Hematopoietic multipotent progenitor cell treated with erythropoietin and hydrocortisone succinate and interleukin-3 and kit ligand, for 8 days (in vitro differentiated cells): ENCODE measurements at regions not wholly inside any gene's neighbourhood (a gene's known extent, or its start where the extent isn't known, plus 50 kb on each side); places are given as distances from the start of the nearest gene placed in this dataset.
"Not testable (repeated sequence)": the region's sequence is repeated elsewhere in the genome, so short reads cannot be mapped to it uniquely, and the experiment has no call there.

Experiments
- DNase-seq: peaks from one replicate; pipeline ENCODE4 v3.0.0-alpha.2; 2015

DNA sequence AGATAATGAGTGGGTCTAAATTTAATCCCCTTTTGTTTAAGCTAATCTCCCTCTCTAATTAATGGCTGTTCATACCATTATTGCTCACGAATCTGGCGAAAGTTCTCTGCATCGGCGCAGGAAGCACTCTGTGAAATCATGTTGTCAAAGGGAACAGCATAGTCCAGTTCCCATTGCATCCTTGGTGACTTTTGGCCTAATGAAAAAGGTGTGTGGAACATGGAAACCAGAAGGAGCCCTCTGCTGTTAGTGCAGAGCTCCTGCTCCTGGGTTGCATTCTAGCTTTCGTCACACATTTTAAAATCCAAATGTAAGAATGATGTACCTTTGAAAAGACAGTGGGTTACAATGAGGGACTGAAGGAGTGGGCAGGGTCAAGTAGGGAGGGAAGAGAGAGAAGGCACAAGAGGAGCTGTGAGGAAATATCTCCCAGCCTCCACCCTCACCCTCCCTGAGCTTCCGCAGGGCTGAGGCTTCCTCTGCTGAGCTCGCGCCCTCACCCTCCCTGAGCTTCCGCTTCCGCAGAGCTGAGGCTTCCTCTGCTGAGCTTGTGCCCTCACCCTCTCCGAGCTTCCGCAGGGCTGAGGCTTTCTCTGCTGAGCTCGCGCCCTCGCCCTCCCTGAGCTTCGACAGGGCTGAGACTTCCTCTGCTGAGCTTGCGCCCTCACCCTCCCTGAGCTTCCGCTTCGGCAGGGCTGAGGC lies 754.3 kb upstream of the TPTE start:
- DNase-seq = not testable (repeated sequence)

DNA sequence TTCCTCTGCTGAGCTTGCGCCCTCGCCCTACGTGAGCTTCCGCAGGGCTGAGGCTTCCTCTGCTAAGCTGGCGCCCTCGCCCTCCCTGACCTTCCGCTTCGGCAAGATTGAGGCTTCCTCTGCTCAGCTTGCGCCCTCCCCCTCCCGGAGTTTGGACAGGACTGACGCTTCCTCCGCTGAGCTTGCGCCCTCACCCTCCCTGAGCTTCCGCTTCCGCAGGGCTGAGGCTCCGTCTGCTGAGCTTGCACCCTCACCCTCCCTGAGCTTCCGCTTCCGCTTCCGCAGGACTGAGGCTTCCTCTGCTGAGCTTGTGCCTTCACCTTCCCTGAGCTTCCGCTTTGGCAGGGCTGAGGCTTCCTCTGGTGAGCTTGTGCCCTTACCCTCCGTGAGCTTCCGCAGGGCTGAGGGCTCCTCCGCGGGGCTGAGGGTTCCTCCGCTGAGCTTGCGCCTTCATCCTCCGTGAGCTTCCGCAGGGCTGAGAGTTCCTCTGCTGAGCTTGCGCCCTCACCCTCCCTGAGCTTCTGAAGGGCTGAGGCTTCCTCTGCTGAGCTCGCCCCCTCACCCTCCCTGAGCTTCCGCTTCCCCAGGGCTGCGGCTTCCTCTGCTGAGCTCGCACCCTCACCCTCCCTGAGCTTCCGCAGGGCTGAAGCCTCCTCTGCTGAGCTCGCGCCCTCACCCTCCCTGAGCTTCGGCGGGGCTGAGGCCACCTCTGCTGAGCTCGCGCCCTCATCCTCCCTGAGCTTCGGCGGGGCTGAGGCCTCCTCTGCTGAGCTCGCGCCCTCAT lies 753.6 kb upstream of the TPTE start:
- no peak for DNase-seq

DNA sequence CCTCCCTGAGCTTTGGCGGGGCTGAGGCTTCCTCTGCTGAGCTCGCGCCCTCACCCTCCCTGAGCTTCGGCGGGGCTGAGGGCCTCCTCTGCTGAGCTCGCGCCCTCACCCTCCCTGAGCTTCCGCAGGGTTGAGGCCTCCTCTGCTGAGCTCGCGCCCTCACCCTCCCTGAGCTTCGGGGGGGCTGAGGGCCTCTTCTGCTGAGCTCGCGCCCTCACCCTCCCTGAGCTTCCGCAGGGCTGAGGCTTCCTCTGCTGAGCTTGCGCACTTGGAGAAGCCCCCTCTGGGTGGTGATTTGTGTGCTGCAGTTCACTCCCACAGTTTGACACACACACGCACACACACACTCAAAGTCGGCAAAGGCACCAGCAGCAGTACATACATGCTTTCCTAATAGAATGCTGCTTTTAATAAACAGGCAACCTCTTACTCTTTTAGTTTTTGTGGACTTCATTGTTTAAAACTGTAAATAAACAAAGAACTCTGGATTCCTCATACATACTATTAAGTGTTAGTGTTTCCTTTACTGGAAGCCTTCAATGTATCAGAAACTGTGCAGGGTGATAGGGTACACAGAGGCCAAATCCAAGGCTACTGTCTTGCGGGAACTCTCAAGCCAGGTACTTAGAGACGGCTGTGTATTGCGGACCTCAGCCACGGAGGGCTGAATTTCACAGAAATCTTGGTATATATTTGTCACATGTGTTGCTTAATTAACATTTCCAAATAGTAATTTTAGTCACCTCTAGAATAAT lies 752.8 kb upstream of the TPTE start:
- DNase-seq = not testable (repeated sequence)

DNA sequence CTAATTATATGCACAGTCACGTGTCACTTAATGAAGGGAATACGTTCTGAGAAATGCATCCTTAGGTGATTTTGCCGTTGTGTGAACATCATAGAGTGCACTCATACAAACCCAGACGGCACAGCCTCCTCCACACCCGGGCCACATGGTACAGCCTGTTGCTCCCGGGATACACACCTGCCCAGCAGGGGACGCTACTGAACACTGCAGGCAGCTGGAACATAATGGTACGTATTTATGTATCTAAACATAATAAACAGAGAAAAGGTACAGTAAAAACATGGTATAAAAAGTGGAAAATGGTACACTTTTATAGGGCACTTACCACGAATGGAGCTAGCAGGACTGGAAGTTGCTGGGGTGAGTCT lies 752.3 kb upstream of the TPTE start:
- DNase-seq = not testable (repeated sequence)

DNA sequence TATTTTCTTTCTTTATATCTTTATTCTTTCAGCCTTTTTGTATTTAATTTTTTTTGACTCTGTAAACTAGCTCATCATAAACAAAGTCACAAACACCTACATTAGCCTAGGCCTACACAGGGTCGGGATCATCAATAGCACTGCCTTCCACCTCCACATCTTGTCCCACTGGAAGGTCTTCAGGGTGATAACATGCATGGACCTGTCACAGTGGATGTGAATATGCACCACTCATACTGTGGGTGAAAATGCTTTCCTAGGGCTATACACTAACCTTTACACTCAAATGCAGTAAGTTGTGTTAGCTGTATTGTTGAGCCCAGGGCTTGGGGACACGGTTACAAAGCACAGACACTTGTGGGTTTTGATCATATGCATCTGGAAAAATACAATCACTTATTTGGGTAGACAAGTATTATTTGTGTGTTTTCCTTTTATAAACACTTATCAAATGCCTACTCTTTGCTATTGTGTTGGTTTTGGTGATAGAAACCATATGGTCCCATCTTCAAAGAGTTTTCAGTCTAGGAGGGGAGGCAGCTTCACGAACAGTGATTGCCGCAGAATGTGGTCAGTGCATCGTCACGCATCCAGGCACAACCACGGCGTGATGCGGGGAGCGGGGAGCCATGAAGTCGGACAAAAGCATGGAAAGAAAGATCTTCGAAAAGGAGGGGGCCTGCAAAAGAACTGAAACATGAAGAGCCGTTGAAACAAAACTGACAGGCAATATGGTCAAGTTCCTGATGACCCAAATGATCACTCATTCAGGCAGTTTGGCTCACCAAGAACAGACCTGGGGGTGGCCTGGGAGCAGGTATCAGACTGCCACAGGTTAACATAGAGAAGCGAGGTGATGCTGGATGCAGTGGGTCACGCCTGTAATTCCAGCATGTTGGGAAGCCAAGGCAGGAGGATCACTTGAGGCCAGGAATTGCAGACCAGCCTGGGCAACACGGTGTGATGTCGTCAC lies 751.4 kb upstream of the TPTE start:
- not testable (repeated sequence) for DNase-seq

- DNase-seq = not testable (repeated sequence)
Measured at GRCh38 chr21:9771466-9772347, 749.7 kb upstream of the TPTE start.

DNA sequence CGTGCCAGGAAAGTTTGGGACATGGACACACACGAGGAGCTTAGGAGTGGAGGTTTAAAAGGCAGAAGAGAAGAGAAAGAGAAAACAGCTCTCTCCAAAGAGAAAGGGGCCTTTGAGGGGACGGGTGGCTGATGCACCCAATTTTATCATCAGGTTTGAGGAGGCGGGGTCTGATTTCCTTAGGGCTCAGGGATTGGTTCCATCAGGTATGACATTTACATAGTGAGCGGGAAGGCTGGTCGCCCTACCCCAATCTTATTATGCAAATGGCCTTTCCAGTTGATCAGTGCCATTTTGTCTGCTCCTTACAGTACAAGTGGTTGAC lies 749.1 kb upstream of the TPTE start:
- DNase-seq = no peak

DNA sequence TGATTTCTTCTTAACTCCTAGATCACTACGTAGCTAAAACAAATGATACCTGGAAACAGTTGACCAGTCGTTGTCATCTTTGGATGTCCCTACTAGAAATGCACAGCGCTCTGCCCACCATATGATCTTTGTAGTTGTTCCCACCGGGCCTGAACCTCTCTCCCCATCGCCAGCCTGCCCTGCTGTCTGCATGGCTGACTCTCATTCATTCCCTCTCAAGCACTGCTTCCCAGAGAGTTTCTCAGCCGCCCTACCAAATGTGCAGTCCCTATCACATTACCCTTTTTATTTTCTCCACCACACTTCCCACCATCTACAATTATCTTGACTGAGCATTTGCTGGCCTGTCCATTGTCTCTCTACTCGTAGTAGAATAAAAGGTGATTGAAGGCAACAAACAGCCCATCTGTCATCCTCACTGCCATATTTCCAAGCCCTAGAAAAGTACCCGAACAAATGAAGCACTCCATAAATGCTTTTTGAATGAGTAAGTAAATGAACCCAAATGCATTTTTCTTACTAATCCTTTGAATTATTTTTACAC lies 748.4 kb upstream of the TPTE start:
- not testable (repeated sequence) for DNase-seq

GRCh38 chr21:9774347-9774746 lies 747.0 kb upstream of the TPTE start:
- DNase-seq = no peak

DNA sequence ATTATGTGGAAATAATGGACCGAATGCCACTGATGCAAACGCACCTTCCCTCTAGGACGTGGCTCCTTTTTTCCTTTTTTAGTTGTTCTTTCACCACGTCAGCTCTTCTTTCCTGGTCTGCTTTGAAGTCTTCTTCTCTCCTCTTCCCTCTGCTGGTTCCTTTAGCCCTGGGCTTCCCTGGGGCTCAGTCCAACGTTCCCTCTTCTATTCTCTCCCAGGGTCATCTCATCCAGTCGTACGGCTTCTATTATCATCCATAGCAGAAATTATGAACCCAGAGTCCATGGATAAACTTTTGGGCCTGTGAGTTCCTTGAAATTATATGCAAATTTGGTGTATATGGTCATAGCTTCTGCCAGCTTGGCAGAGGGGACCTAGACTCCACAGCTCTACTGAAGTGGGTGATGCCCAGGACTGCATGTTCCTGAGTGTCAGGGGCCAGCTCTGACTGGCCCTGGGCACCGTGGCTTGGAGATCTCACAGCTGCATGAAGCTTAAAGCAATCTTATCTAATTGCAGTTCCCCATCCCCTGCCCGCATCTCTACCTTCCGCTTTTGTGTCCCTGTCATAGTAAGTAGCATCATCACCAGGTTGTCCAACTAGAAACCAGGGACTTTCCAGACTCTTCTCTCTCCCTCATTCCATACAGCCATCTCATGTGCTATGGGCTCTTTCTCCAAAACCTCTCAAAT lies 746.3 kb upstream of the TPTE start:
- not testable (repeated sequence) for DNase-seq

- DNase-seq = not testable (repeated sequence)
Measured at GRCh38 chr21:9775877-9776276, 745.5 kb upstream of the TPTE start.

DNA sequence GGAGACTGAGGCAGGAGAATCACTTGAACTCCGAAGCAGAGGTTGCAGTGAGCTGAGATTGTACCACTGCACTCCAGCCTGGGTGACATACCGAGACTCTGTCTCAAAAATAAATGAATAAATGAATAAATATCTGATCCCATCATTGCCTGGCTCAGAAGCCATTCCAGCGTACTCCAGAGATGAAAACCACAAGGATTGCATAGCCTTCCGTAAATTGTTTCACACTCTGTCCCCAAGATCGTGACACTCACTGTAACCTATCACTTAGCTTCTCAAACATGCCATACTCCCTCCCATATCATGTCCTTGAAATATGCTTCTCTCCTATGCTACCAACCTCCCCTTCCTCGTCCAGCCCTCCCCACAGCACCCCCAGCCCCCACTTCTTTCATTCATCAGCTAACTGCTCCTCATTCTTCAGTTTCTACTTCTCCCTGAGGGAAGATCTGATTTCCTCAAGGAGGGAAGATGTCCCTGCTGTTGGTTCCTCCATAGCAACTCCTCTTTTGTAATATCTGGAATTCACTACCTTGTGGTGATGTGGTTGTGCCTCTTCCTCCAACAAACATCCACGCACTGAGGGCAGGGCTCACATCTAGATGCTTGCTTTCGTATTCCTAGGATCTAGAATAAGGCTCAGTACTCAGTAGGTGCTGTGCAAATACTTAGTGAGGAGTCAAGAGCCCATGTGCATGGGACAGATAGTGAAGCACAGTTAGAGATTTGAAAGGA lies 744.9 kb upstream of the TPTE start:
- DNase-seq = not testable (repeated sequence)

- DNase-seq = not testable (repeated sequence)
Measured at GRCh38 chr21:9778541-9778940, 742.8 kb upstream of the TPTE start.

DNA sequence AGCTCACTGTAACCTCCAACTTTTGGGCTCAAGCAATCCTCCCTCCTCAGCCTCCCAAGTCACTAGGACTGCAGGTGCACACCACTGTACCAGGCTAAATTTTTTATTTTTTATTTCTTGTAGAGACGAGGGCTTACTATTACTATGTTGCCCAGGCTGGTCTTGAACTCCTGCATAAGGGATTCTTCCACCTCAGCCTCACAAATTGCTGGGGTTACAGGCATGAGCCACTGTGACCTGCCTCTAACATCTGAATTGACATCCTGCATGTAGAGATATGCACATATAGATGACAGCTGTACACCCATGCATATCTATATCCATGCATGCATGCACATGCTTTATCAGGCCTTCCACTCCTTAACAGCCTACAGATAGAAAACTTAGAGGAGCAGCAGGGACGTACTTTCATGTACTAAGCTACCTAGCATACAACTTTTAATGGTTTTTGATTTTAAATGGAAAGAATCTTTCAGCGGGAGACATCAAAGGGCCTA lies 740.9 kb upstream of the TPTE start:
- DNase-seq = no peak

- DNase-seq = not testable (repeated sequence)
Measured at GRCh38 chr21:9783587-9783986, 737.8 kb upstream of the TPTE start.

GRCh38 chr21:9784201-9784600 lies 737.2 kb upstream of the TPTE start:
- not testable (repeated sequence) for DNase-seq

DNA sequence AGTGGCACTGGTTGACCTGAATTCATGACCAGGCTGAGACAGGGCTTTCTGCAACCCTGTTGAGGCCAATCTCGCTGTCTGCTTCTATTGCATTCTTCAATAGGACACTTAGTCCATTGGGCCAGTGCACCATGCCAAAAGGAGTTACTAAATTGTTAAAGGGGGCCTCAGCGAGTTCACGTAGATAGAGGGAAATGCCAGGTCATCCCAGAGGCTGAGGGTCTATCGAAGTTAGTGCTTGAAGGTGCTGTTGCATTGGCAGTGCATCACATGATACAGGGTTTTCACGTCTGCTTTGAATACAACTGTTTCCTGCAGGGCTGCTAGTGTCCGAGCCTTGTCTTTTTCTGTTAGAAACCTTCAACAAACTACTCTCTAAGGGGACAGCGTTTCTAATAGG lies 735.3 kb upstream of the TPTE start:
- DNase-seq = not testable (repeated sequence)

- DNase-seq = not testable (repeated sequence)
Measured at GRCh38 chr21:9788281-9788680, 733.1 kb upstream of the TPTE start.

DNA sequence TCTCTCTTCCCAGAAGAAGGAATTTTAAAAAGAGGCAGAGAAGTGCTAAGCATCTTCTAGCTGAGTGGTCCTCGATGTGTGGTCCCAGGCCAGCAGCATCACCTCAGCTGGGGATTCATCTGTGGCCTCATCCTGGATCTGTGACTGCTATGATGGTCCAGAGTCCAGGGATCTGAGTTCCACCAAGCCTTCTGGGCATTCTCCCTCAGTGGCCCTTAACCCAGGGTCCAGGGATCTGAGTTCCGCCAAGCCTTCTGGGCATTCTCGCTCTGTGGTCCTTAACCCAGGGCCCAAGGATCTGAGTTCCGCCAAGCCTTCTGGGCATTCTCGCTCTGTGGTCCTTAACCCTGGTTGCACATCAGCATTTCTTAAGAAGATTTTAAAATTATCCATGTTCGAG lies 731.0 kb upstream of the TPTE start:
- DNase-seq = not testable (repeated sequence)

GRCh38 chr21:9791453-9791852 lies 729.9 kb upstream of the TPTE start:
- not testable (repeated sequence) for DNase-seq
